Activated CD4-positive, alpha-beta T cell treated with anti-CD3 and anti-CD28 coated beads, Interleukin-2, amount 50 U/mL, for 24 hours (primary cell): ENCODE measurements at regions not wholly inside any gene's neighbourhood (a gene's known extent, or its start where the extent isn't known, plus 50 kb on each side); places are given as distances from the start of the nearest gene placed in this dataset.
"Not testable (repeated sequence)": the region's sequence is repeated elsewhere in the genome, so short reads cannot be mapped to it uniquely, and the experiment has no call there.

ENCODE experiments used
- DNase-seq, 2 donors: peaks; one replicate each; pipeline ENCODE4 v3.0.0-alpha.2; 2020; ENCODE audit warnings: low read depth in 1 of 2, low spot score in 1 of 2

GRCh38 chr11:88061111-88061510 lies 114.1 kb downstream of the RAB38 start:
- DNase-seq = no peak

GRCh38 chr11:88059326-88059725 lies 115.9 kb downstream of the RAB38 start:
- DNase-seq = no peak

DNA sequence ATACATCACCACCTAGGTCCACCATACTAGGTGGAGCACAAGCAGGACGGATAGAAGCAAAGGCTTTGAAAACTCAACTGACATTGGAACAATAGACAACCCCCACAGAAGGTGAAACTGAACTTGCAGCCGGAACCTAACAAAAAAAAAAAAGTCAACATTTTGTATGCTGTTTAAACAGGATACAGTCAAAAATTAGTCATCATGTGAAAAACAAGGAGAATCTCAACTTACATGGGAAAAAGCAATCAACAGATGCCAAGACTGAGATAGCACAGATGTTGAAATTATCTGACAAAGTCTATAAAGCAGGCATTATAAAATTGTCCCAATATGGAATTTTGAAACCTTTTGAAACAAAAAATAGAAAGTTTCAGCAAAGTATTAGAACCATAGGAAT lies 123.8 kb downstream of the RAB38 start:
- no peak for DNase-seq

GRCh38 chr11:88050247-88050646 lies 125.0 kb downstream of the RAB38 start:
- no peak for DNase-seq

DNA sequence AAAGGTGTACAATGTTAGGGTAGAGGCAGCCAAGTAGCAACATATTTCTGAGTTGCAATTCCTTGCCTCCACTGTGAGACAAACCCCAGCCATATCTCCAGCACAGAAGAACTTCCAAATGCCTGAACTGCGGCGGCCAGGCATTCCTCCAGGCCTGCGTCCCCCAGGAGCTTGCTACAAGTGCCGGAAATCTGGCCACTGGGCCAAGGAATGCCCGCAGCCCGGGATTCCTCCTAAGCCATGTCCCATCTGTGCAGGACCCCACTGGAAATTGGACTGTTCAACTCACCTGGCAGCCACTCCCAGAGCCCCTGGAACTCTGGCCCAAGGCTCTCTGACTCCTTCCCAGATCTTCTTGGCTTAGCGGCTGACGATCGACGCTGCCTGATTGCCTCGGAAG lies 130.0 kb downstream of the RAB38 start:
- DNase-seq = not testable (repeated sequence)

DNA sequence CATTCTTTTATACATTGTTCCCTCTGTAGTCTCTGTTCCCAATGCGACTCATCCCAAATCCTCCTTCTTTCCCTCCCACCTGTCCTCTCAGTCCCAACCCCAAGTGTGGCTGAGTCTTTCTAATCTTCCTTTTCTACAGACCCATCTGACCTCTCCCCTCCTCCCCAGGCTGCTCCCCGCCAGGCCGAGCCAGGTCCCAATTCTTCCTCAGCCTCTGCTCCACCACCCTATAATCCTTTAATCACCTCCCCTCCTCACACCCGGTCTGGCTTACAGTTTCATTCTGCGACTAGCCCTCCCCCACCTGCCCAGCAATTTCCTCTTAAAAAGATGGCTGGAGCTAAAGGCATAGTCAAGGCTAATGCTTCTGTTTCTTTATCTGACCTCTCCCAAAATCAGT lies 130.6 kb downstream of the RAB38 start:
- not testable (repeated sequence) for DNase-seq

- no peak for DNase-seq
Observed at GRCh38 chr11:88043149-88043548, 132.1 kb downstream of the RAB38 start.

DNA sequence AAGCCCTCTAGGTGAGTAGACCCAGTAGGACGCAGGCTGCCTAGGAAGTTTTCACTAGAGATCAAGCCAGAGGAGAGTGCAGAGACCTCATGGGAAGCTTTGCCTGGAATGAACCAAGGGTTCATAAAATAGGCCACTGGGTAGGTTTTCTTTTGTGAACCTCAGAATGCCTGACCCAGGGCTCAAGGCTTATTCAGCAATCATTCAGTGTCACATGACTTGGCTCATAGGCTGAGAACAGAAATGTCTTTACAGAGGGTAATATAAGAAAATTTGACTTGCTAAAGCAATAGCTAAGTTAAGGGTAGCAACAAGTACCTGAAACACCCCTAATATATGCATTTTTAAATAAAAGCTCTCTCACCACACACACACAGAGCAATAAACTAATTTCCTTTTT lies 132.6 kb downstream of the RAB38 start:
- DNase-seq = no peak

GRCh38 chr11:88042238-88042637 lies 133.0 kb downstream of the RAB38 start:
- no peak for DNase-seq

GRCh38 chr11:88041679-88042078 lies 133.6 kb downstream of the RAB38 start:
- no peak for DNase-seq

DNA sequence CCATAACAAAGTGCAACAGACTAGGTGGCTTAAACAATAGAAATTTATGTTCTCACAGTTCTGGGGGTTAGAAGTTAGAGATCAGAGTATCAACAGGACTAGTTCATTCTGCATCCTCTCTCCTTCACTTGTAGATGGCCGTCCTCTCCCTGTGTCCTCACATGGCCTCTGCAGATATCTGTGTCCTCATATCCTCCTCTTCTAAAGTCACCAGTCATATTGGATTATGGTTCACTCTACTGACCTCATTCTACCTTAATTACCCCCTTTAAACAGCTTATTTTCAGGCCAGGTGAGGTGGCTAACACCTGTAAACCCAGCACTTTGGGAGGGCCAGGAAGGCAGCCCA lies 135.1 kb downstream of the RAB38 start:
- DNase-seq = no peak

- no peak for DNase-seq
Observed at GRCh38 chr11:88039476-88040147, 135.6 kb downstream of the RAB38 start.

- DNase-seq = no peak
Observed at GRCh38 chr11:88038063-88038462, 137.2 kb downstream of the RAB38 start.

DNA sequence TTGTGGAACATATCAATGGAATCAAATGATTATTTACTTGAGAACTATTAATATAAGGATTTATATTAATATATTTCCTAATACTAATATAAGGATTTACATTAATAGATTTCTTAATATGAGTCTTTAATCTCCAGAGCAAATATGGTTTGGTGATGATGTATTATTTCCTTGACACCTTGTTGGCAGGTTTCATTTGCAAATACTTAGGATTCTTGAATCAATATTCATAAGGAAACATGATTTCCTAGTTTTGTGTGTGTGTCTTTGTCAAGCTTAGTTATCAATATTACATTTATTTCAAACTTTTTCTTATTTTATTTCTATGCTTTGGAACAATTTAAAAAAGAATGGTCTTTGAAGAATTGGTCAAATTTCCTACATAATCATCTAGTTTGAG lies 138.5 kb downstream of the RAB38 start:
- DNase-seq = no peak

- no peak for DNase-seq
Observed at GRCh38 chr11:88035271-88035670, 140.0 kb downstream of the RAB38 start.

DNA sequence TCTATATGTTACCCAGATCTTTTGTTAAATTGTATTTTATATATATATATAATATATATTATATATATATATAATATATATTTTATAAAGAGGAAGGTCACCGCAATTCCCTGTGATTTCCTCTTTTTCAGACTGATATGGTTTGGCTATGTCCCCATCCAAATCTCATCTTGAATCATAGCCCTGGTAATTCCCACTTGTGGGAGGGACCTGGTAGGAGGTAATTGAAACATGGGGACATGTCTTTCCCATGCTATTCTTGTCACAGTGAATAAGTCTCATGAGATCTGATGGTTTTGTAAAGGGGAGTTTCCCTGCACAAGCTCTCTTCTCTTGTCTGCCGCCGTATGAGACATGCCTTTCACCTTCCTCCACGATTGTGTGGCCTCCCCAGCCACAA lies 157.6 kb downstream of the RAB38 start:
- no peak for DNase-seq

DNA sequence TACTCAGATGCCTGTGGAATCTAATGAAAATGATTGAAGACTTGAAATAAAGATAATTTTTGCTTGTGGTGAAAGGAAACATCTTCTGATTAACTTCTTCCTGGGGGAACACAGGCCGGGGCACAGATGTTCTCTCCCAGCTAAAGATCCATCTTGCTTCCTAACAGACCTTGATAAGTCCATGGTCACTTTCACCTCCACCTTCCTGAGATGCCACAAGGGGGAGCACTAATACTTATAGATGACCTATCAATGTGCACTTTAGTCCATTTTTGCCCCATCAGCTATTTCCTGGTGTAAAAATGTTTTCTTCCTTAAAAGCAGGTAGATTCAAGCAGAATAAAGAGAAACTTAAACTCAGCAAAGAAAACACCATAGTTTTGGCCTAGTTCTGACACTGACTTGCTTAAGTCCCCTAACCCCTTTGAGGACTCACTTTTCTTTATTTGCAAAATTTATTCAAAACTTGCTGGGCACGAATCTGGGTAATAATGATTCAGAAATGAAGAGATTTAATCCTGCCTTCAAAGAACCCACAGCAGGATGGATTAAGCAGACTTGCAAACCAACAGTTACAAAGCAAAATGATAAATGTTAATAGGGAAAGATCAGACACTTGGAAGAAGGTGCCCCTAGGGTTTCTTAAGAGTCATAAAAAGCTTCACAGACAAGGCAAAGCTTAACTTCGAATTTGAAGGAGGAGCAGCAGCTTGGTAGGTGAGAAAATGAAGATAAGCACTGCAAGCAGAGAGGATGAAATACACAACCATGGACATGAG lies 158.7 kb downstream of the RAB38 start:
- peak in 1 of 2 donors; percentile 60 for DNase-seq

DNA sequence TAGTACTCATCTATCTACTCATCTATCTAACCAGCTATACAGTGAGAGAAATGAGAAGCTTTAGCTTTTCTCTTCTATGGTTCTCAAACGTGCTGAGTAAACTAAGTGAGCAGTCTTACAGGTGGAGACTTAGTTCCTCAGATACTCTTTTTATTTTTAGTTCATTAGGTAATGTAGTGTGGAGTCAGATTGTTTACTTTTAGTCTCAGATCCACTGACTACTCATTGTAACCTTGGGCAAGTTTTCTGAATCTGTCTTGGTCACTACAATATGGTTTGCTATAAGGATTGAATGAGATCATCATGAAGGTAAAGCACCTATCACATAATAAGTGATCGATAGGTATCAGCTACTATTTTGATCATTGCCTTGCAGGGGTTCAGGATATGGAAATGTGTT lies 160.1 kb downstream of the RAB38 start:
- no peak for DNase-seq

GRCh38 chr11:88013508-88014065 lies 161.7 kb downstream of the RAB38 start:
- no peak for DNase-seq

DNA sequence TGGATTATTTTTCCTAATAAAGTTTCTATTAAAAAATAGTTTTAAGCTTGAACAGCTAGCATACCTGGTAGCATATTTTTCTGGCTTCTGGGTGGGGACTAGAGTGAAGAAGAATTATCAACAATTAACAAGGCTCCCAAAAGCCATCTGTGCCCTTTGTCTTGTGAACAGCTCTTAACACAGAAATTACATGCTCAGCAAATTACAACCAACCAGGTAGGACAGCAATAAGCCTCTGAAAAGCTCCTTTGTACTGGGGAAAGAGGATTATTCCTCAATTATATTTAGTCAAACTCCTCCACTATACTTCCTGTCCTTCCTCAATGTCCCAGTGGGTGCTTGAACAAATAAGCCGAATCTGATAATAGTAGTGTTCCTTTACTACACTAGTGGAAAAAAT lies 162.8 kb downstream of the RAB38 start:
- DNase-seq = no peak

- no peak for DNase-seq
Observed at GRCh38 chr11:87976009-87976408, 199.2 kb downstream of the RAB38 start.

GRCh38 chr11:87974797-87975196 lies 200.4 kb downstream of the RAB38 start:
- no peak for DNase-seq

DNA sequence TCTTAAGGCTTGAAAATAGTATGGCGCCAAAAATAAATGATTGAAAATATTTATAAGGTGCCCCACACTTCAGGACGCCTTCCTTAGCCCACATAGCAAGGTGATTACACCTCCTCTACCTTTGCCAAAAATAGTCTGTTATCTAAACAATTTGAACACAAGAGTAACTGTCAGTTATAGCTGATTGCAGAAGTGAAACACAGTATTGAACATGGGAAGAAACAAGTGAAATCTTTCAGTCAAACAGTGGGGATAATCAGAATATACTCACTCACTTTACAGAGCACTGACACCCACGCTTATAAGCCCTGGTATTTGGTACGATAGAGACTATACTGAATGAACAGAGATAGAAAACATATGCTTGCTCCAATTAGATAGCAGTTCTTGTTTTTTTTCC lies 203.1 kb downstream of the RAB38 start:
- DNase-seq = no peak
